ENCODE measurements at regions not wholly inside any gene's neighbourhood (a gene's known extent, or its start where the extent isn't known, plus 50 kb on each side); places are given as distances from the start of the nearest gene placed in this dataset.

- Histone ChIP-seq H2AFZ (no peak overlapping the region), H3K79me2 (no peaks in the 10 kb centered on the region), H3K27ac (no peak overlapping the region), H3K9ac (no peak overlapping the region), H3K4me1 (no peaks in the 10 kb centered on the region), H3K9me3 (ENCODE audit: control insufficient read depth, low read length) (no peaks in the 10 kb centered on the region), H3K4me2 (ENCODE audit: low read length) (no peak overlapping the region), H3K36me3 (ENCODE audit: control insufficient read depth, insufficient read depth, low read length) (no peaks in the 10 kb centered on the region), H3K27me3 (ENCODE audit: control insufficient read depth, insufficient read depth, low read length) (no peaks in the 10 kb centered on the region), H3K4me3 (ENCODE audit: low read depth, low read length) (no peak overlapping the region)
- TF ChIP-seq CTCF (IDR thresholded peaks at IDR 0.05): no peak
Measured at GRCh38 chr10:128751851-128752250, 625.6 kb upstream of the MKI67 start.

GRCh38 chr10:128759174-128759573 lies 633.0 kb upstream of the MKI67 start:
- Histone ChIP-seq H3K27me3 (ENCODE audit: control insufficient read depth, insufficient read depth, low read length) (no peaks in the 10 kb centered on the region), H2AFZ (no peak overlapping the region), H3K27ac (no peak overlapping the region), H3K4me2 (ENCODE audit: low read length) (no peak overlapping the region), H3K79me2 (no peaks in the 10 kb centered on the region), H3K9ac (no peak overlapping the region), H3K4me3 (ENCODE audit: low read depth, low read length) (no peak overlapping the region), H3K9me3 (ENCODE audit: control insufficient read depth, low read length) (no peaks in the 10 kb centered on the region), H3K36me3 (ENCODE audit: control insufficient read depth, insufficient read depth, low read length) (no peaks in the 10 kb centered on the region), H3K4me1 (no peaks in the 10 kb centered on the region)
- TF ChIP-seq CTCF (IDR thresholded peaks at IDR 0.05): no peak

GRCh38 chr10:128763588-128763987 lies 637.4 kb upstream of the MKI67 start:
- no peak overlapping the region for H3K4me2 ChIP-seq (ENCODE audit: low read length)
- no peak for TF ChIP-seq CTCF (IDR thresholded peaks at IDR 0.05)
- no peaks in the 10 kb centered on the region for H3K4me1 ChIP-seq

GRCh38 chr10:128764190-128764589 lies 638.0 kb upstream of the MKI67 start:
- H3K4me3 ChIP-seq (ENCODE audit: low read depth, low read length): no peak overlapping the region
- no peak for TF ChIP-seq CTCF (IDR thresholded peaks at IDR 0.05)
- no peak overlapping the region for H3K4me2 ChIP-seq (ENCODE audit: low read length)
- H3K4me1 ChIP-seq: no peaks in the 10 kb centered on the region
- H2AFZ ChIP-seq: no peak overlapping the region
- H3K36me3 ChIP-seq (ENCODE audit: control insufficient read depth, insufficient read depth, low read length): no peaks in the 10 kb centered on the region
- no peaks in the 10 kb centered on the region for H3K9me3 ChIP-seq (ENCODE audit: control insufficient read depth, low read length)
- peaks cover 4% of the 10 kb centered on the region for H3K27me3 ChIP-seq (ENCODE audit: control insufficient read depth, insufficient read depth, low read length)
- no peaks in the 10 kb centered on the region for H3K79me2 ChIP-seq
- no peak overlapping the region for H3K27ac ChIP-seq
- H3K9ac ChIP-seq: no peak overlapping the region

More at GRCh38 chr10:128763588-128763987, 637.4 kb upstream of the MKI67 start:
- Histone ChIP-seq H3K79me2 (no peaks in the 10 kb centered on the region), H2AFZ (no peak overlapping the region), H3K9me3 (ENCODE audit: control insufficient read depth, low read length) (no peaks in the 10 kb centered on the region), H3K4me3 (ENCODE audit: low read depth, low read length) (no peak overlapping the region), H3K9ac (no peak overlapping the region), H3K27me3 (ENCODE audit: control insufficient read depth, insufficient read depth, low read length) (peaks cover 4% of the 10 kb centered on the region), H3K27ac (no peak overlapping the region), H3K36me3 (ENCODE audit: control insufficient read depth, insufficient read depth, low read length) (no peaks in the 10 kb centered on the region)

- Histone ChIP-seq H3K4me2 (ENCODE audit: low read length) (no peak overlapping the region), H3K4me3 (ENCODE audit: low read depth, low read length) (no peak overlapping the region), H3K36me3 (ENCODE audit: control insufficient read depth, insufficient read depth, low read length) (no peaks in the 10 kb centered on the region), H3K9ac (no peak overlapping the region), H3K9me3 (ENCODE audit: control insufficient read depth, low read length) (no peaks in the 10 kb centered on the region), H3K4me1 (no peaks in the 10 kb centered on the region), H2AFZ (no peak overlapping the region), H3K79me2 (no peaks in the 10 kb centered on the region), H3K27me3 (ENCODE audit: control insufficient read depth, insufficient read depth, low read length) (peaks cover 4% of the 10 kb centered on the region), H3K27ac (no peak overlapping the region)
- no peak for TF ChIP-seq CTCF (IDR thresholded peaks at IDR 0.05)
Measured at GRCh38 chr10:128766915-128767314, 640.7 kb upstream of the MKI67 start.

All from parathyroid adenoma (tissue), 2 donors.